ENCODE measurements at regions not wholly inside any gene's neighbourhood (a gene's known extent, or its start where the extent isn't known, plus 50 kb on each side); places are given as distances from the start of the nearest gene placed in this dataset.

DNA sequence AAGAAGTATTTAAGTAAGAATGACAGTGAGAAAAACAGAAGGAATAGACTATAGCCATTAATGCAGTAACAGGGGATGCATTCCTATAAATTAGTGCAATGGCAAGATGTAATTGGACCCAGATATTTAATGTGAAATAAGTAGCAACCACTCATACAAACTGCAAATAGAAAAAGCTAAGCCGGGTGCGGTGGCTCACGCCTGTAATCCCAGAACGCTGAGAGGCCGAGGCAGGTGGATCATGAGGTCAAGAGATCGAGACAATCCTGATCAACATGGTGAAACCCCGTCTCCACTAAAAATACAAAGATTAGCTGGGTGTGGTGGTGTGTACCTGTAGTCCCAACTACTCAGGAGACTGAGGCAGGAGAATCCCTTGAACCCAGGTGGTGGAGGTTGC lies 845.8 kb downstream of the PDHA2 start:
- DNase-seq (ENCODE audit: low read depth, low spot score): no peak
- H3K4me3 ChIP-seq (ENCODE audit: low read length): no peak overlapping the region

DNA sequence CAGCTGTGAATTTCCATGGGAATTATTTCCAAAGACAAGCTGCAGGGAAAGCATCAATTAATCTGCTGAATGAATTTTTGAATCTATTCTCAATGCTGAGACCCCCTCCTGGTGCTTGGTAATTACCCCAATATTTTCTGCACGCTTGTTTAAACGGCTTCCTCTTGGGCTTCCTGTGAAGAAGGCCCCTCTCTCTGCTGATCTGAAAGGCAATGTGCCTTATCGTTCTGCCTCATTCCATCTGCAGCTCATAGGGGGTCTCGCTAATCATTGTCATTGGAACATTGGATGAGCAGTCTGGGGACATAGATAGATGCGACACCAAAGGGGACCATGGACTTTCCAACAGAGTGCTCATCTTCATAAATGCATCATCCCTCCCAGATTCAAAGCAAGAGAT lies 851.6 kb downstream of the PDHA2 start:
- DNase-seq (ENCODE audit: low read depth, low spot score): no peak
- no peak overlapping the region for H3K4me3 ChIP-seq (ENCODE audit: low read length)

DNA sequence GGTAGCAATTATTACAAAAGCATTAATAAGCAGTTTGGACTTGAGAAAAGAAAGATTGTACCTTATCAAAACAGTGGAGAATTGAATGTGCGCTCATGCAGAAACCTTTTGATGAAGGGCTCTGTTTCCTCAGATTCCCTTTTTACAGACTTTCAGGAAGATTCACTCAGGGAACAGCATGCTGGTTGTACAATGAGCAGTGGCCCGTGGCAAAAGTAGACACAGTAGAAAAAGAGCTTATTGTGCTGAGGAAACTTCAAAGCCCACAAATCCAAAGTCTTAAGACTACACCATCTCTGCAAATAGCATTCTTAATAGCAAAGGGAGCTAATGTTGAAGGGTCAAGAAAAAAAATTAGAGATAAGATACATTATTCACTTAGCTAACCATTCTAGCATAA lies 858.9 kb downstream of the PDHA2 start:
- no peak for DNase-seq (ENCODE audit: low read depth, low spot score)

DNA sequence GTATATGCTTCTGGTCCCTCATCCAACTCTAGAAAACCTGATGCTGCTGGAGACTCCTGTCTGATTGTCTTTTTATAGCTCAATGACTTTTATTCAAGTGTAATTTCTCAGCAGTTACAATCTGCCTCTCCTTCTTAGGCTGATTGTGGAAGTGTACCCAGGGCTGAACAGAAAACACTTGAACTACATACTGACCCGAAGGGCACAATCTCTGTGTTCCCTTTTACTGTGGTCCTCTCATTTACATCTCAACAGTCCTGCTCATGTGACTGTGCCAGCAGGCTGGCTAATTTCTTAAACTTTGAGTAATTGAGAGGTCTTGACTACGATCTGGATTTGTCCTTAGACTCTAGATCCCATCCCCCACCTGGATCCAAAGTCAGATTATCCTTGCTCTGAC lies 863.4 kb downstream of the PDHA2 start:
- DNase-seq (ENCODE audit: low read depth, low spot score): no peak
- no peak overlapping the region for H3K4me3 ChIP-seq (ENCODE audit: low read length)

More for the DNA sequence above, 858.9 kb downstream of the PDHA2 start:
- H3K4me3 ChIP-seq (ENCODE audit: low read length): no peak overlapping the region

DNA sequence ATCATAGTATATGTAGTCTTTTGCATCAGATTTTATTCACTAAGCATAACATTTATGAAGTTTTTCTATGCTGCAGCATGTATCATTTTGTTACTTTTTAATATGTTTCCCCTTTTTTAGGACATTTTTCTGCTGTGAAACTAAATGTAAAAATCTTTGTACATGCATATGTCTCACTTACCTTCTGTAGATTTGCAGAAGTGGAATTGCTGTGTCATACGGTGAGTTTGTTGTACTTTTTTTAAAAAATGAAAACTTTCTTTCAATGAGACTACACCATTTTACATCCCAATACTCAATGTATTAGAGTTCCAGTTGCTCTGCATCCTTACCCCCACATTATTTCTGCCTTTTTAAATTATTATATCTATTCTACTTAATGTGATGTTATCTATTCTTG lies 868.9 kb downstream of the PDHA2 start:
- no peak overlapping the region for H3K4me3 ChIP-seq (ENCODE audit: low read length)
- DNase-seq (ENCODE audit: low read depth, low spot score): no peak

DNA sequence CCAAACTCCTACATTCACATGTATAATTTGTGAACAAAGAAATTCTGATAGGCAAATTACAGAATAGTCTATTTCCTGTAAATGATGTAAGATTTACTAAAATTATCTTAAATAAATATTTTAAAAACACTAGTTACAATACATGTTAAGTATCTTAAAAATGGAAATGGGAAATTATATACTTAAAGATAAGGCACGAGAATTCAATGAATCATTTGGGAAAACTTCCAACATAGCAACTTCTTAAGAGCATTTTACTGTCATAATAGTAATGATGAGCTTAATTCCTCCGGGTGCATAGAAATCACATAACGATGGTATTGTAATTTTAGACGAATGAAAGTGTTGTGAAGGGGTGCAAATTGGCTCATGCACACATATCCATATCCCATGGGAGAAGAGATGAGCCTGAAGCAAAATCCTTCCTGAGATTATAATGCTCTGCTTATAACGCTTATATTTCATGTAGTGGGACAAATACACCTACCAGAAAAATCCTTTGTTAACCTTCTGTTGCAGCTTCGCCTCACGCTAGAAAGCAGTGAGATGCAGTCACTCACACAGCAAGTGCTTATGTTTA lies 873.5 kb downstream of the PDHA2 start:
- H3K4me3 ChIP-seq (ENCODE audit: low read length): no peak overlapping the region
- no peak for DNase-seq (ENCODE audit: low read depth, low spot score)

DNA sequence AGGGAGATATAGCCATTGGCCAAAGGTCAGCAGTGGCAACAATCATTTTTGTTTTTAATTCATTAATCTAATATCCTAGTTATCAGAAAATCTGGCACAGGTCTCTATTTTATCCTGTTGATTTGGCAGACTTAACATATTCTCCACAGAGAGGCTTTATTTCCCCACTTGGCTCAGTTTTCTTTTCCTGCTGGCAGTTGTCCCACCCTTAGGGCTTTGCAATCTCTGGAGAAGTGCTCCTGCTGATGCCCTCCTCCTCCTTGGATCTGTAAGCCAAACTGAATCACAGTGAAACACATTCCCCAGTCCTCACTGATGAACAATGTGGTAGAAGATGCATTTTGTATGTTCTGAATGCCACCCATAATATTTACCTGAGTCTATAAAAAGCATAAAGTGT lies 889.7 kb downstream of the PDHA2 start:
- H3K4me3 ChIP-seq (ENCODE audit: low read length): no peak overlapping the region
- no peak for DNase-seq (ENCODE audit: low read depth, low spot score)

DNA sequence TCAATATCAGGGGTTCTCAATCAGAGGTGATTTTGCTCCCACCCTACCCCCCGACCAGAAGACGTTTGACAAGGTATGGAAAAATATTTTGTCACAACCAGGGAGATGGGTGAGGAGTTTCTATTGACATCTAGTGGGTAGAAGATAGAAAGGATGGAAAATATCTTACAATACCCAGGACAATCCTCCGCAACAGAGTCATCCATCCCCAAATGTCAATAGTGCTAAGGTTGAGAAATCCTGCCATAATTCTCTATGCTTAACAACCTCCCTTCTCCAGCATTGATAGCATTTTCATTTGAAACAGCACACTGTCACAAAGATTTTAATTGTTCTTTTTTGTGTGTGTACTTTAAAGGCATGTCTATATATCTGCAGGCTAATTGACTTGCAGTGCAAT lies 890.5 kb downstream of the PDHA2 start:
- H3K4me3 ChIP-seq (ENCODE audit: low read length): no peak overlapping the region
- DNase-seq (ENCODE audit: low read depth, low spot score): no peak

DNA sequence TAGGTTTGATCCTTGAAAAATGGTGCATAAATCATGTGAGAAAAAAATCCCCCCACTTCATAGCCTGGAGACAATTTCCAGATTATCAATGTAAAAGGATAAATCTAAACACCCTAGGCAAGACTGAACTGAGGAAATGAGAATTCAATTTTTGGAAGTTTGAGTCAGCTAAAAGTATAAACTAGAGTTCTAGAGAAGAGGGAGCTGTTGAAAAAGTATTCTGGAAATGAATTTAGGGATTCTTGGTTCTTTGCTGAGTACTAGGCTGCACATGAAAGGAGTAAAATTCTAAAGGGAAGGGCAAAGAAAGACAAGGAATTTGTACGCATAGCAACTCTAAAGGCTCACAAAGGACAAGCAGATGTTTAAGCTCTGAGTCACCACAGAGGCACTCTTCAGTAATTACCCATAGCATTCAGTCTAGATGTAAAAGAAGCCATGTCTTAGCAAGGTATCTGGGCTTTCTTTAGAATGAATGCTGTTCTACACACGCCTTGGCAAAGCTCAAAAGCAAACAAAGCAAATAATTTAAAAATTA lies 896.5 kb downstream of the PDHA2 start:
- no peak for DNase-seq (ENCODE audit: low read depth, low spot score)
- no peak overlapping the region for H3K4me3 ChIP-seq (ENCODE audit: low read length)

DNA sequence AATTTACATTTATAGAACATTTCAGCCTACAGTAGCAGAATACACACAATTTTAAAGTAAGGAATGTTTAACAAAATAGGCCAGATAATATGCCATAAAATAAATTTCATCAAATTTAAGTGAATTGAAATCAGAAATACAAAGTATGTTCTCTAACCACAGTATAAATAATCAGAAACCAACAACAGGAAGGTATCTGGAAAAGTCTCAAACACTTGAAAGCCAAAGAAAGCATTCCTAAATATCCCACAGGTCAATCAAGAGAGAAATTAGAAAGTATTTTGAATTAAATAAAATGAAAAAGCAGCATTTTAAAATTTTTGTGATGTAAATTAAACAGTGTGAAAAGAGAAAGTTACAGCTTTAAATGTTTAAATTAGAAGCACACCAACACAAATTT lies 899.2 kb downstream of the PDHA2 start:
- DNase-seq (ENCODE audit: low read depth, low spot score): no peak

DNA sequence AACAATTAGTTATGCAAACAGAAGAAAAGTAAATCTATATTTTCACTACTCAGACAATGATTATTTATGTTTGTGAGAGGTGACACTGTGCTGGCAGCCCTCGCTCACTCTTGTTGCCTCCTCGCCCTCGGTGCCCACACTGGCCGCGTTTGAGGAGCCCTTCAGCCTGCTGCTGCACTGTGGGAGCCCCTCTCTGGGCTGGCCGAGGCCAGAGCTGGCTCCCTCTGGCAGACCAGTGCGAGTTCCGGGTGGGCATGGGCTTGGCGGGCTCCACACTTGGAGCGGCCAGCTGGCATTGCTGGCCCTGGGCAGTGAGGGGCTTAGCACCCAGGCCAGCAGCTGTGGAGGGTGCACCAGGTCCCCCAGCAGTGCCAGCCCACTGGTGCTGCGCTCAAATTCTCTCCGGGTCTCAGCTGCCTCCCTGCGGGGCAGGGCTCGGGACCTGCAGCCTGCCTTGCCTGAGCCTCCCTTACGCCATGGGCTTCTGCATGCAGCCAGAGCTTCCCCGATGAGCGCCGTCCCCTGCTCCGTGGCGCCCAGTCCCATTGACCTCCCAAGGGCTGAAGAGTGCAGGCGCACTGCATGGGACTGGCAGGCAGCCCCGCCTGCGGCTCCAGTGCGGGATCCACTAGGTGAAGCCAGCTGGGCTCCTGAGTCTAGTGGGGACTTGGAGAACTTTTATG lies 902.6 kb downstream of the PDHA2 start:
- DNase-seq (ENCODE audit: low read depth, low spot score): no peak
- no peak overlapping the region for H3K4me3 ChIP-seq (ENCODE audit: low read length)

More for the DNA sequence above, 899.2 kb downstream of the PDHA2 start:
- H3K4me3 ChIP-seq (ENCODE audit: low read length): no peak overlapping the region

DNA sequence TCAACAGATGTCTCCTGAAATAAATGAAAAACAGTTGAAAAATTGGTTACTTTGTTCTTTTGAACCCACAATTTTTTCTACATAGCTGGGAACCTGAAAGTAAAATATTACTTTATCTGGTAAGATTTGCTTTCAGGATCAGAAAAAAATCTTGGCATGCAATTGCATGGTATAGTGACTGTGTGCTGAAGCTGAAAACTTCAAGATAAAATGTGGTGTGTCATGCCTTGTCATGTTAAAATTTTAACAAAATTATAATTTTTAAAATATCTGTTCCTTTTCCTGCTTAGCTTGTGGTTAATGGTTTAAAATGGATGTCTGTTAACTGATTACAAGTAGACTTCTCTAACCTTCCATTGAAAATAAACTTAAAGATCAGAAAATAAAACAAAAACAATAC lies 904.8 kb downstream of the PDHA2 start:
- no peak for DNase-seq (ENCODE audit: low read depth, low spot score)
- H3K4me3 ChIP-seq (ENCODE audit: low read length): no peak overlapping the region

DNA sequence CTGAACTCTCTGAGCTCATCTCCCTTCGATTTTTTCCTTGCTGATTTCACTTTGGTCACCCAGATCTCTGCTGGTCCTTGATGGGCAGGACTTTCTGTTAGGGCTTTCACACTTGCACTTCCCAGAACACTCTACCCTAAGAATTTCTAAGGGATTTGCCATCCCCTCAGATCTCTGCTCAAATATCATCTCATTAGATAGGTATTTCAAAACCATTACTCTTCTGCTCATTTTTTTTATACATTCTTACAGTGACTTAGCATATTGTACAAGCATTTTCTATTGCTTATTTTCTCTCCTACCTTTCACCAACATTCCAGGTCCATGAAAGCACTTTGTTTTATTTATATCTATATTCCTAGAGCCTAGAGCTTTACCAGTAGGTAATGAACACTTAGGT lies 913.3 kb downstream of the PDHA2 start:
- H3K4me3 ChIP-seq (ENCODE audit: low read length): no peak overlapping the region

DNA sequence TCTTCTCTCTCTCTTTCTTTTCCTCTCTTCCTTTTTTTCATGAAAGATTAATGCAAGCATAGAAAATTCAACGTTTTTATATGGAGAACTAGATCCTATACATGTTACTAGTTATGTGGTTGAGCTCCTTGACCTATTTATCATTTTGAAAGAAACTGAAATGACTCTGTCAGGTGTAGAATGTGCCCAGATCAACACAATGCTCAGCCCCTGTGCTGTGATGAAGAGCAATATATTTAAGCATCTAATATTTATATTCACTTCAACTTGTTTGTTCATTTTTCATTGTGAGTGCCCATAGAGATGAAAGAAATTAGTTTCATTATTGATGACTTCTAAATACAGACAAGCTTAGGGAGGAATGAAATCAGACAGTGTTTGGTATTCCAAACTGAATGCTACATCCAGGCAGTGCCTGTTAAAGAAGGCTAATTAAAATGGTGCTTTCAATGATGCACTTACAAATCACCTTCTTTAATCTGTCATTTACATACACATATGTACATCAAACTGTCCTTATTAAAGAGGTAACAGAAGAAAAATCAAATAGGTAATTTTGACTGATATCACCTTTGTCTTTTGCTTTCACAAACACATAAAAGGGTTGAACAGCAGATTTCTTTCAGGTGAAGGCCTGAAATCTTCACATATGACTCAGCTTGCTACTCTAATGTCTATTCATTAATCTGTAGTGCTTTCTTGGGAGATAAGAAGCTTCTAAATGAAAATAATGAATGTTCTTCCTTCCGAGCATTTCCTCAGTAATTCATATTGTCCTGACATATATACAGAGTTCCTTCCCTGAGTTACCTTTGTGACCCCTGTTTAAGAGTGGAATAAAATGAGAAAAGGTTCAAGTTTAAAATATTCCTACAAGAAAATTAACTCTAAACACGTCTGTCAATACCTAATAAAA lies 915.9 kb downstream of the PDHA2 start:
- no peak overlapping the region for H3K4me3 ChIP-seq (ENCODE audit: low read length)
- no peak for DNase-seq (ENCODE audit: low read depth, low spot score)

More for the DNA sequence above, 913.3 kb downstream of the PDHA2 start:
- no peak for DNase-seq (ENCODE audit: low read depth, low spot score)

DNA sequence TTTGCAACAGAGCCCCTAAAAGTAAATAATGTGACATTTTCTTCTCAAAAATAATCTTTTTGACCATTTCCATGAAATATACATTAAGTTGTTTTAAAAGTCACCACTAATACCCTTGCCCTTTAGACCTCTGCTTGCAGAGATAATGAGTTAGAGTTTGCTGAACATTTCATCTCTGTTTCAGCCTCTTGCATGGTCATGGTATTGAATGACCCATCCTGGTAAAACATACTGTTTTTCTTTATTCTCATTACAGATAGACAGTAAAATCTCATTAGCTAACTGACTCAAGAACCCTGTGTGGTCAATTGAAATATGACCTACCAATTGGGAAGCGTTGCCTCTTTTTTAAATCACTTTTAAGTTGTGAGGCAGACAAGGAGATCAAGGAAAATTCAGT lies 916.7 kb downstream of the PDHA2 start:
- H3K4me3 ChIP-seq (ENCODE audit: low read length): no peak overlapping the region
- DNase-seq (ENCODE audit: low read depth, low spot score): no peak

DNA sequence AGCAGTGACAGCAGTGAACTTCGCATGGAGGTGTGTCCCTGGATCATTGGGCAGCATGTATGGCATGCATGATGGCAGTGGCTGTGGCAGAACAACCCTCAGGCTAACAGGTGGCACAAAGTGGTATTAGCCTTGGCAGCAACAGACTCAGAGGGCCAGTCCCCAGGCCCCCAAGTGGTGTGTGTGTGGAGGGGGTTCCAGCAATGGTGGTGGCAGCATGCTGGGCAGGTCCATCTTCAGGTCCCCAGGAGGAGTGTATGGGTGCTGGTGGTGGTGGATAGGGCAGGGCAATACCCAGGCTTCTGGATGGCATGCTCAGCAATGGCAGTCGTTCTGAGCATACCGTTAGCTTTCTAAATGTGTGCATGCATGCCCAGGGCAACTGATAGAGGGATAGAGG lies 923.7 kb downstream of the PDHA2 start:
- no peak for DNase-seq (ENCODE audit: low read depth, low spot score)
- H3K4me3 ChIP-seq (ENCODE audit: low read length): no peak overlapping the region

DNA sequence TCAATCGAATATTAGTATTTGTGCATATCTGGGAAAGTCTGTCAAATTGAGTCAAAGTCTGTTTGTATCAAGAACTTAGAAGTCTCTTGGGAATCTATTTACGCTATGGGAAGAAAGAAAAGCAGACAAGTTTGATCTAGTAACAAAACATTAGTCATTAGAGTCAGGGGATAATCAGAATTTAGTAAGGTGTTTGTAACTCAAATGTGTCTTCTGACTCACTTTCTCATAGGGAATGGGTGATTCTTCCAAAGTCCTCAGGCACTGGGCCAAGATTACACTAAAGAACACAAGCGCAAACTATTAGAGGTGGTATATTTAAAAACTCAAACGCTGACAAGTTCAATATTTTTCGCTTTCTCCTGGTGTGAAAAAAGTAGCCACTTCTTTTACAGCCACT lies 926.5 kb downstream of the PDHA2 start:
- no peak for DNase-seq (ENCODE audit: low read depth, low spot score)
- H3K4me3 ChIP-seq (ENCODE audit: low read length): no peak overlapping the region

DNA sequence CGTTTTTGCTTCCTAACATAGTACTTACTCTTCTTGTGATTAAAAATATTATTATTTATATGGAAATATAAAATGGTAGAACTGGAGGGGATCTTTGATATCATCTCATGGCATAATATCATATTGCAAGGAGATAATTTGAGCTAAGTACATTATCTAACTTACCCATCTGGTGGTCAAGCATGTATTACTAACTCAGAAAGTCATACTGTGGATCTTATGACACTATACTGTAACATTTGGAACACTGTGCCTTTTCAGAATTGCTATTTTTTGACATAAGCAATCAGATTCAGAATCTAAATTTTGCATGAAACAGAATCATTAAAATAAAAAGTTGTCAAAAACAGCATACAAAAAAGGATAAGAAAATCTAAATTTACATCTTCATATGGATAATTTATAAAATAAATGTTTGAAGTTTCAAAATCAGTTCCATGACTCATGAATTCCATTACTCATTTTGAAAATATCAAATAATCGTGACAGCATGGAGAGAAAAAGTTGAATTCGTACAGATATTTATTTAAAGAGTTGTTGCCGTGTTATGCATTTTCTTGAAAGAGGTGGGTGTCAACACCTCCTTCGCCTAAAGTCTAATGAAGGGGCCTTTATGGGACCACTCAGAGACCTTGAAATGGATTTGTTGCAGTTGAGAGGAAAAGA lies 928.1 kb downstream of the PDHA2 start:
- no peak overlapping the region for H3K4me3 ChIP-seq (ENCODE audit: low read length)

DNA sequence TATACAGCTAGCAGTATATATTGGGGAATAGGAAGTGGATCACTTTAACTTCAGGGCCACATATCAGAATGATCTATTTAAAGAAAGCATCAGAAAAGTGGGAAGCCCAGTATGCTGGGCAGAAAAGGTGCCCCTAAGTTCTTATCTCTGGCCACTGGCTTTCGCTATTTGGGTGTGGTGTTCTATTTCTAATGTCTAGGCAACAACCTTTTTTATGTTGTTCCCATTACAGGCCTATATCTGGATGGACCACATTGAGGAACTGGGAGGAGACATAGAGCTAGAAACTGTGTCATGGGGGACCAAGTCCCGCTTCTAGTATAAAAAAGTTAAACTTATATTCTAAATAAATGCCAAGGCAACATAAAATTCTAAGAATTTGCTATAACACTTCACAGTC lies 935.6 kb downstream of the PDHA2 start:
- no peak overlapping the region for H3K4me3 ChIP-seq (ENCODE audit: low read length)
- no peak for DNase-seq (ENCODE audit: low read depth, low spot score)

More for the DNA sequence above, 928.1 kb downstream of the PDHA2 start:
- no peak for DNase-seq (ENCODE audit: low read depth, low spot score)

Data from Jurkat, Clone E6-1 (cell line).